ENCODE measurements at regions not wholly inside any gene's neighbourhood (a gene's known extent, or its start where the extent isn't known, plus 50 kb on each side); places are given as distances from the start of the nearest gene placed in this dataset.
"Not testable (repeated sequence)": the region's sequence is repeated elsewhere in the genome, so short reads cannot be mapped to it uniquely, and the experiment has no call there.

- DNase-seq, result no peak
These were observed 126.5 kb upstream of the MTPN start for GRCh38 chr7:136103545-136104268.

DNA sequence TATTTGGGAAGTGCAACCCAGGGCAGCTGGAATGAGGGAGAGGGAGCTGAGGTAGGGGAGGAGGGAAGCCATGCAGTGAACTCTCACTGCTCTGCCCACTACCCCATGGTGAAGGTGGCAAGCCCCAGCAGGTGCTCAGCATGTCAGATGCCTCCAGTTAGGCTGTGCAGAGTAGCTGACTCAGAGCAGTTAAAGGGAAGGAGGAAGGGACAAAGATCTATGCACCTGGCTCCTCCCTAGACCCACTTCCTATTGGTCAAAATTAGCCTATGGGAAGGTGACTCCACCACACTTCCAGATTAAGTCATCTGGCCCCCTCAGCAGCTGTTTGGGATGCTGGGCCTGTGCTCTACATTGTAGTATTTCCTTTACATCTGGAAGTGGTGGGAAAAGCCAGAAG, 125.7 kb upstream of the MTPN start:
- no peak for DNase-seq

DNA sequence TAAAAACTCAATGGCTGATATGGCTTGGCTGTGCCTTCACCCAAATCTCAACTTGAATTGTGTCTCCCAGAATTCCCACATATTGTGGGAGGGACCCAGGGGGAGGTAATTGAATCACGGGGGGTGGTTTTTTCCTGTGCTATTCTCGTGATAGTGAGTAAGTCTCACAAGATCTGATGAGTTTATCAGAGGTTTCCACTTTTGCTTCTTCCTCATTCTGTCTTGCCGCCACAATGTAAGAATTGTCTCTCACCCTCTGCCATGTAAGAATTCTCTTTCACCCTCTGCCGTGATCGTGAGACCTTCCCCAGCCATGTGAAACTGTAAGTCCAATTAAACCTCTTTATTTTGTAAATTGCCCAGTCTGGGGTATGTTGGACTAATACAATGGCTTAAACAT, 115.6 kb upstream of the MTPN start:
- not testable (repeated sequence) for DNase-seq

DNA sequence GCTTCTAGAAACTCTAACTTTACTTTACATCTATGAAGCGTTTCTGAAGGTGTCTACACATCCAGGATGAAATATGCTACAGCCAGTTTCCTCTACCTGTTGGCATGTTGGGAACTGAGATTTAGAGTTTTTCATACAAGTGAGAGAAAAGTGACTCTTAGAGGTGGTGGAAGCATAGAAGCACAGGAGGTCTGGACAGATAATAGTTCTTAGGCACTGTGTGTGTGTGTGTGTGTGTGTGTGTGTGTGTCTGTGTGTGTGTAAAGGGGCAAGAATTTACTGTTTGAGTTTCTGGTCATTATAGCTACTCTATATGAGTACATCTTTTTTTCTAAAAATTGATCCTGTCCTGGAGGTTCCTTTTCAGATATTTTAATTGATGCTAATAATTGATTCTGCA, 110.7 kb upstream of the MTPN start:
- DNase-seq, result no peak

DNA sequence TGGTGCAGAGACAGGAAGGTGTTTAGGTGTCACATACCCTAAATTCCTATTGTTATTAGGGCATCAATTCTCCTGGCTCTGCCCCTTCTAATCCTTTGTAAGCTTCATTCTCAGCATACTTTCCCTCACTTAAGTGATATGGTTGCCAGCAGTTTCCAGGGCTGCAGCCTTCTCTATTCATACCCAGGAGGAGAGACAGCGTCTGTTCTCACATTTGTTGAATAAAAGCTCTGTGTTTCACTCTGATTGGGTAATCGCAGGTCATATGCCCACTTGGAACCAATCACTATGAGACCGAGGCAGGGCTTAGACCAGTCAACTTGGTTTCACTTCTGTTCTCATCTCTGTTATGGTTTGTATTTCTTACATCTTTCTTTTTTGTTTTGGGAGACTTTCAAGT, 109.6 kb upstream of the MTPN start:
- DNase-seq, result peak; percentile 61

DNA sequence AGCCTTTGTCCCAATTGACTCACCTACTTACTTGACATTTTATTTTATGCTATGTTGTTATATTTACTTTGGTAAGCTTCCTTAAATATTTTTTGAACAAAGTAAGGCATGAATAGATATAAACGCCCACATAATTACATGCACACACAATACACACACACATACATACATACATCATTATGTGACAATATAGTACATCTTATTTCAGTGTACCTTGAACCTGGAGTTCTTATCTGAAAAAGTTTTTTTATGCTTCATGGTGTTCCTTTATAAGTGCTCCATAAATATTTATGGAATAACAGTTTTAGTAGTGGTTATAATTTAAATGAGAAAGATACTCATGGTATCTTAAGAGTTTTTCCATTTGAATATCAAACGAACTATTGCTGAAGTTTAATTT, 102.8 kb upstream of the MTPN start:
- no peak for DNase-seq

DNA sequence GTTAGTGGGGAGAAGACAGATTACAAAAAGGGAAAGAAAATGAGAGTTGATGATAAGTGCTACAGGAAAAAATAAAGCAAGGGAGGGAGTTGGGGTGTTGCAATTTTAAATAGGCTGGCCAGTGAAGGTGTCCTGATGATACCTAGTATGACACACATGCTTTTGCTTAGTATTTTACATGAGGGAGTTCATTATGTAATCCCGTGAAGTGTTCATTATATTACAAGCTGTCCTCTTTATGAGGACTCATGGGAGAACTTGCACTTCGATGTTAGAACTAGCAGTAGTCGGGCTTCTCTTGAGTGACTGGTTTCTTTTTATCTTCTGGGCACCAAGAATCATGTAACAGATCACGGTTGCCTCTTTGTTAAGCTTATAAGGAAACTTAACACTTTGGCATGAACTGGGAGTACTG, 102.3 kb upstream of the MTPN start:
- DNase-seq, result no peak

DNA sequence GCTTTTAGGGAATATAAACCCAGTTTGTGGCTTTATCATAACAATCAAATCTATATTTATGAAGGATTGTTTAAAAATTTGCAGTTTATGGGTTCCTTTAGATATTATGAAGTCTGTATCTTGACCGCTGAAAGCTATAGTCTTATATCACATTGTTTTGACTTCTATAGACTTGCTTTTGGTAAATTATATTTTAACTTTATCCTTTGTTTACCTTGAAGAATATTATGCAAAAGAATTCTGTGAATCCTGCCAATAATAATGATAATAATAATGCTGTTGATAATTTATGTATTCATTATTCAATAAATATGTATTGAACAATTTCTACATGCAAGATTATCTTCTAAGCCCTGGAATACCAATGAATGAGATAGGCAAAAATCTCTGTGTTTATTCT, 101.9 kb upstream of the MTPN start:
- no peak for DNase-seq

- DNase-seq, result no peak
These were observed 101.5 kb upstream of the MTPN start for GRCh38 chr7:136078630-136079029.

DNA sequence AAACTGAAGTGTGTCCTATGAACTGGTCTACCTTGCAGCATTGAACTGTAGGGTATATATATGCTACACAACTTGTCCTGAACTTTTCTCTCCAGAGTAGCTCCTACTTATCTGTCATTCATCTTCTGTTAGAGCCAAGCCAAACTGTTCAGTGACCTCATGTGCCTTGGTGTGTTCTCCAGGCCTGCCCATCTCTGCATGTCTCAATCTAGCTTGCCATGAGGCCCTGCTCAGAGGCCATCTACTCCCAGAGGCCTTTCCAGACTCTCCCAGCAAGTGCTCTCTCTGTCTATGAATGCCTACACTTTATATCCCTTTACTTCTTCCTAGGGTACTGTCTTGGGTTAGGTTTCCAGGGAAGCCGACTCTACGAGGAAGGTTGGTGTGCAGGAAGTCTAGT, 99.8 kb upstream of the MTPN start:
- DNase-seq, result no peak

DNA sequence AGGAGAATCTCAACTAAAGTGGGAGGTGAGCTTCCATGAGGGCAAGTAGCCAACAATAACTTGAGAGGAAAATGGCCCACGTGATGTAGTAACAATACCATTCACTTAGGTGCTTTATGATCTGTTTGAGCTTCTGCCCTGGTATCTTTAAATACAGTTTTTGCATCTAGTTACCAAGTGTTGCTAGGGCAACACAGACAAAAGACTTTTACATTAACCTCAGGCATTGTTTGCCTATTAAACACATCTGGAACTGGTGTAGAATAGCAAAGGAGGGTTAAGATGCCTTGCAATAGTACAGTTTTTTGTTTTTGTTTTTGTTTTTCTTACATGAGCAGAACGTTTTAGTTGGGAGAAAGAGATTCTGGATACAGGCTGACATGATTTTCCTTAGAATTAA, 97.7 kb upstream of the MTPN start:
- DNase-seq, result peak; percentile 81

GRCh38 chr7:136072447-136072846, 95.3 kb upstream of the MTPN start:
- DNase-seq, result no peak

- DNase-seq, result no peak
These were observed 93.8 kb upstream of the MTPN start for GRCh38 chr7:136070736-136071505.

GRCh38 chr7:136069840-136070529, 92.8 kb upstream of the MTPN start:
- DNase-seq, result no peak

DNA sequence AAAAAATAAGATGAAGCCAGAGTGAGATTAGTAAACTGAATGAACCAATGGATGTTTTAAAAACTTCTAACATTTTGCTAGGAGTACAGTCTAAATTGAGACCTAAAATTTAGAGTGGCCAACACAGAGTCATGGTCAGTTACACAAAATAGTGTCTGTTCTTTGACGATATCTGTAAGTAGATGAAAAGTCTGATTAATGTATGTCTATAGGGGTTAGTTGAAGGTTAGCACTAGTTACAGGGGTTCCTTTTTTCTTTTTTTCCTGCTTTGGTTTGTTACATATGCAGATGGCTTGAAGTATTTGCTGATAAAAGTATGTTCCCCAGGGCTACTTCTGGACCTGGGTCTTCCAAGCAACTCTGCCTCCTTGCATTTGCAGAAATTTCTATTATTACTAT, 90.1 kb upstream of the MTPN start:
- no peak for DNase-seq

- no peak for DNase-seq
These were observed 89.4 kb upstream of the MTPN start for GRCh38 chr7:136066304-136067143.

- DNase-seq, result no peak
These were observed 87.6 kb upstream of the MTPN start for GRCh38 chr7:136064627-136065237.

DNA sequence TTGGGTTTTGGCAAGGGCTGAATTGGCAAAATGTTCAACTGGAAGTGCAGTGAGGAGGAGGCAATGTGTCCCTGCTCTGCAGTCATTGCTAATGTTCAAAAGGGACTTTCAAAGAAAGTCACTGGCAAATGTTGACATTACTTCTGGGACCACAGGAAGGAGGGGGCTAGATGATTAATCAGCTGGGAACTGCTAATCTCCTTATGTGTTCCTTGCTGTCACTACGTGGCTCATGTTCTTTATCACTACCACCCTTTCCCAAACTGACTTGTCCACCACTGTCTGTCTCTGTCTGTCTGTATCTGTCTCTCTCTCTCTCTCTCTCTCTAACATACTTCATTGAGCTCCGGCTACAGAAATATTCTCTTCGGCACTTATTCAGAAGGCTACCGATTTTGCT, 86.9 kb upstream of the MTPN start:
- no peak for DNase-seq

- DNase-seq, result no peak
These were observed 86.1 kb upstream of the MTPN start for GRCh38 chr7:136063326-136063666.

DNA sequence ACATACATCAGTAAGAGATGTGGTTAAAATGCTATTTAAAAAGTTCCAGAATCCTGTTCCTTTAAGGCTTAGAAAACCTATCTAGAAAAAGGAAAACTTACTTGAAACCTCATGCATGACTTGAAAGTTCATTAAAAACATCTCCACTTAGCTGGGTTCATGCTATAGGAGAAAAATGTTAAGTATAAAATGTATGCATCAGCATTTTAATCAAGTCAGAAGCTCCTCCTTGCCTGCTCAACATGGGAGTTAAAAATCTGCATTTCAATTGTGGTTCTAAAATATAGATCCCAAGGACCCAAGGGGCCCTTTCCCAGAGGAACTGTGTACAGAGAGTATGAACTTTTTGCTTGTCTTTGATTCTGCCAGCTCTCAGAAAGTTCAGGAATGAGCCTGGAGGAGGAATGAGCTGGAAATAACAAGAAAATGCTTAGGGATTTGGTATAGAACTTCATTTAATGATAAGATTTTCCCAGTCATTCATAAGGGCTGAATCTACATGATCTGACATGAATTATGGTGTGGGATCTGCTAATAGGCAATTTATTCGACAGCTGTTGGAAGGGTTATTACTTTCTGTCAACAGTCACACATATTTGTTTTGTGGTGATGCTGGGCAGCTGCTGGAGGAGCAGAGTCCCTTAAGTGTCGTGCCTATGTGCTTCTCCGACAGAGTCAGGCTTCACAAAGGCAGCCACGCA, 85.6 kb upstream of the MTPN start:
- DNase-seq, result peak; percentile 56

GRCh38 chr7:136061433-136061832, 84.3 kb upstream of the MTPN start:
- DNase-seq, result no peak

DNA sequence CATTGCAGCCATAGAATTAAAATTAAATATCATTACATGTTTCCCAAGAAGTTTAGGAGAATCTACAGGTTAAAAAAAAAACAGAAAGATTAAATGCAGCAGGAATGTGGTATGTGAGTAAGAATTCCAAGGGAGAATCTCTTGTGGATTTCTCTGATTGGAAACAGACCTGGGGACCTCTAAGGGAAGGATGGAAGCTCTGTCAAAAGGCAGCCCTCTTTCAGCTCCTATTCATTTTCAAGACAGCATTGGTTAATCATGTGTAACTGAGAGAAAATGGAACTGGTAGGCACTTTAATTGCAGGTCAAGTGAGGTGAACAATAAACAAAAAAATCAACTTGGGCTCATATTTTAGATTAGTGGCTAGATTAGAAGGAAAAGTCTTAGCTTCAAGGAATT, 81.4 kb upstream of the MTPN start:
- DNase-seq, result no peak
